ENCODE measurements at regions not wholly inside any gene's neighbourhood (a gene's known extent, or its start where the extent isn't known, plus 50 kb on each side); places are given as distances from the start of the nearest gene placed in this dataset.
A peak's percentile ranks its signal among the peaks of the same experiment; 100 is the strongest.

GRCh38 chr5:129163810-129164378, 69.3 kb downstream of the ISOC1 start:
- H3K4me3 ChIP-seq (ENCODE audit: low read depth, low read length), result no peak overlapping the region
- no peak for TF ChIP-seq CTCF (conservative IDR thresholded peaks at IDR 0.05; ENCODE audit: low read depth, low read length)

GRCh38 chr5:129170050-129170449, 75.5 kb downstream of the ISOC1 start:
- no peak for TF ChIP-seq CTCF (conservative IDR thresholded peaks at IDR 0.05; ENCODE audit: low read depth, low read length)
- H3K4me3 ChIP-seq (ENCODE audit: low read depth, low read length), result no peak overlapping the region
- no peak for DNase-seq (ENCODE audit: low read depth)

More at GRCh38 chr5:129163810-129164378, 69.3 kb downstream of the ISOC1 start:
- DNase-seq (ENCODE audit: low read depth), result no peak

GRCh38 chr5:129171194-129171944, 76.8 kb downstream of the ISOC1 start:
- TF ChIP-seq CTCF (conservative IDR thresholded peaks at IDR 0.05; ENCODE audit: low read depth, low read length), result no peak
- H3K4me3 ChIP-seq (ENCODE audit: low read depth, low read length), result no peak overlapping the region
- DNase-seq (ENCODE audit: low read depth), result no peak

GRCh38 chr5:129172580-129172979, 78.0 kb downstream of the ISOC1 start:
- peak; percentile 28 for TF ChIP-seq CTCF (conservative IDR thresholded peaks at IDR 0.05; ENCODE audit: low read depth, low read length)
- H3K4me3 ChIP-seq (ENCODE audit: low read depth, low read length), result no peak overlapping the region
- no peak for DNase-seq (ENCODE audit: low read depth)

GRCh38 chr5:129173771-129174170, 79.2 kb downstream of the ISOC1 start:
- no peak overlapping the region for H3K4me3 ChIP-seq (ENCODE audit: low read depth, low read length)
- no peak for TF ChIP-seq CTCF (conservative IDR thresholded peaks at IDR 0.05; ENCODE audit: low read depth, low read length)
- DNase-seq (ENCODE audit: low read depth), result no peak

GRCh38 chr5:129174480-129174879, 79.9 kb downstream of the ISOC1 start:
- no peak for DNase-seq (ENCODE audit: low read depth)
- no peak for TF ChIP-seq CTCF (conservative IDR thresholded peaks at IDR 0.05; ENCODE audit: low read depth, low read length)
- no peak overlapping the region for H3K4me3 ChIP-seq (ENCODE audit: low read depth, low read length)

- no peak for TF ChIP-seq CTCF (conservative IDR thresholded peaks at IDR 0.05; ENCODE audit: low read depth, low read length)
- no peak overlapping the region for H3K4me3 ChIP-seq (ENCODE audit: low read depth, low read length)
- DNase-seq (ENCODE audit: low read depth), result no peak
Observed at GRCh38 chr5:129177451-129177850, 82.9 kb downstream of the ISOC1 start.
